ENCODE measurements at regions not wholly inside any gene's neighbourhood (a gene's known extent, or its start where the extent isn't known, plus 50 kb on each side); places are given as distances from the start of the nearest gene placed in this dataset.

DNA sequence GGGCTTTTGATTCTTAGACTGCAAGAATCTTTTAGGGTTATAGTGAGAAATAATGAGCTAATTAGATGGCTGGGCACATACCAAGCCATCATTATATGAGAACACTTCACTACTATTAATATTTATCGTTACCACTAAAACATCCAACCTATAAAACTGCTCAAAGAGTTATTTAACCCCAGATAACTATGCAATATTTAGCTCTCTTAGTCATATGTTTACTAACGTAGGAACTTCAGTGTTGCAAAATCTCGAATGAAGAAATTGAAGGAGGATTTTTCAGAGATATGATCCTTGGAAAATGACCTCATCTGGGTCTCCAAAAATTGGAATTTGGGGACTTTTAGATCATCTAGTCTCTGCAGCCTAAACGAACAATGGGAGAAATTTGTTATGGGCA is 265.0 kb upstream of the RPS6KA3 start:
- WGBS, 2 donors (ENCODE audit: low coverage in 1 of 2) = 42 to 48% methylated on average over 4 of the region's 4 CpGs
- no peaks in the 10 kb centered on the region for H3K9me3 ChIP-seq
- no peak for TF ChIP-seq EP300 (IDR thresholded peaks at IDR 0.05)
- TF ChIP-seq, protein P1, sequence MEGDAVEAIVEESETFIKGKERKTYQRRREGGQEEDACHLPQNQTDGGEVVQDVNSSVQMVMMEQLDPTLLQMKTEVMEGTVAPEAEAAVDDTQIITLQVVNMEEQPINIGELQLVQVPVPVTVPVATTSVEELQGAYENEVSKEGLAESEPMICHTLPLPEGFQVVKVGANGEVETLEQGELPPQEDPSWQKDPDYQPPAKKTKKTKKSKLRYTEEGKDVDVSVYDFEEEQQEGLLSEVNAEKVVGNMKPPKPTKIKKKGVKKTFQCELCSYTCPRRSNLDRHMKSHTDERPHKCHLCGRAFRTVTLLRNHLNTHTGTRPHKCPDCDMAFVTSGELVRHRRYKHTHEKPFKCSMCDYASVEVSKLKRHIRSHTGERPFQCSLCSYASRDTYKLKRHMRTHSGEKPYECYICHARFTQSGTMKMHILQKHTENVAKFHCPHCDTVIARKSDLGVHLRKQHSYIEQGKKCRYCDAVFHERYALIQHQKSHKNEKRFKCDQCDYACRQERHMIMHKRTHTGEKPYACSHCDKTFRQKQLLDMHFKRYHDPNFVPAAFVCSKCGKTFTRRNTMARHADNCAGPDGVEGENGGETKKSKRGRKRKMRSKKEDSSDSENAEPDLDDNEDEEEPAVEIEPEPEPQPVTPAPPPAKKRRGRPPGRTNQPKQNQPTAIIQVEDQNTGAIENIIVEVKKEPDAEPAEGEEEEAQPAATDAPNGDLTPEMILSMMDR (IDR thresholded peaks at IDR 0.05) = no peak
- no peak for TF ChIP-seq POLR2AphosphoS5 (IDR thresholded peaks at IDR 0.05)
- TF ChIP-seq POLR2A (IDR thresholded peaks at IDR 0.05) = no peak
- H3K4me3 ChIP-seq = no peak overlapping the region
- H3K27ac ChIP-seq = peak overlapping the region in 2 of 4 donors; percentile 5 to 49
- peaks cover 0 to 40% (median 4%) of the 10 kb centered on the region in 3 donors for H3K4me1 ChIP-seq
- no peaks in the 10 kb centered on the region for H3K27me3 ChIP-seq
- no peaks in the 10 kb centered on the region for H3K36me3 ChIP-seq
- no peak for ATAC-seq

DNA sequence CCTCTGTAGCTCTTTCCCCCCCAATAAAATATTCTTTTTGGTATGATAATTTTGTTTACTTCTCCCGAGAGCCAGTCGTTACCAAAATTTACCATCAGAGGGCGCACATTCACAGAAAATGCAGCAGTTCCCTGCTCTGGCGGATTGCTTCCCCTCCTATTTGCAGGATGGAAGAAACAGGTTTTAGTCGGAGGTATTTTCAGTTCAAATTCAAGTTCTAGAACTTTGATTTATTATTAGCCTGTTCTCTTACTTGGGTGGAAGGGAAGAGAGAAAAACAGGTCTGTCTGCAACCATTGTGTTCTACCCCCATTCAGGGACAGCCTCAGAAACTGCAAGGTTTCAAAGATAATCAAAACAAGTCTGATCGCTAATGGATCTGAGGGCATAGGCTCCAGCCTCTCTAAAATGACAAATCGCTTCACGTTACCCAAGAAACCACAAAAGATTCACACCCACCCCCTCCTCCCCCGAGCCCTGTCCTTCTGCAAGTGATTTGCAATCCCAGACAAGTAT is 263.8 kb upstream of the RPS6KA3 start:
- no peaks in the 10 kb centered on the region for H3K27me3 ChIP-seq
- H3K4me1 ChIP-seq = peaks cover 0 to 40% (median 4%) of the 10 kb centered on the region in 3 donors
- no peaks in the 10 kb centered on the region for H3K9me3 ChIP-seq
- TF ChIP-seq POLR2A (IDR thresholded peaks at IDR 0.05) = no peak
- TF ChIP-seq, protein P1 (IDR thresholded peaks at IDR 0.05) = peak; percentile 49 to 82 (median 62)
- H3K4me3 ChIP-seq = peak overlapping the region; percentile 24
- 0 to 14% methylated on average over 9 of the region's 9 CpGs for WGBS, 2 donors (ENCODE audit: low coverage in 1 of 2)
- no peaks in the 10 kb centered on the region for H3K36me3 ChIP-seq
- peak; percentile 66 for ATAC-seq
- H3K27ac ChIP-seq = peak overlapping the region in 2 of 4 donors; percentile 30 to 49

DNA sequence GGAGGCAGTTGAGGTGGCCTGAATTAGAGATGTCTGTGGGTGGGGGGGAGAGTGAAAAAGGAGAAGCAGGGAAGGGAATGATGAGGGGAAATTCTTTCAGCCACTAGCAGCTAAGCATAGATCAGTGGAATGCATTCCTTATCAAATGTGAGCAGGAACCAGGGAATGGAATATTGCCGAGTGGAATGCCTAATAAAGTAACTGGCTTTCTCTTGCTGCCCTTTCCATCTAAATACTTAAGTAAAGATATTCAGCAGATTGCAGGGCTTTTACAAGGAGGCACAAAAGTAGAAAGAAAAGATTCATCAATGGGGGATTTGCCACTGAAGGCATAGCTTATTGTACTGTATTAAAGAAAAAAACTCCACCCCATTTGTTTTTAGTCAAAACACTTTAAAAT is 263.0 kb upstream of the RPS6KA3 start:
- no peak overlapping the region for H3K4me3 ChIP-seq
- WGBS, 2 donors (ENCODE audit: low coverage in 1 of 2) = 22 to 23% methylated on average over 1 of the region's 1 CpG
- H3K27ac ChIP-seq = peak overlapping the region in 2 of 4 donors; percentile 15 to 49
- peaks cover 0 to 40% (median 4%) of the 10 kb centered on the region in 3 donors for H3K4me1 ChIP-seq
- ATAC-seq = no peak
- no peaks in the 10 kb centered on the region for H3K36me3 ChIP-seq
- H3K27me3 ChIP-seq = no peaks in the 10 kb centered on the region
- TF ChIP-seq POLR2A (IDR thresholded peaks at IDR 0.05) (no peak), EP300 (IDR thresholded peaks at IDR 0.05) (no peak), POLR2AphosphoS5 (IDR thresholded peaks at IDR 0.05) (no peak)
- TF ChIP-seq, protein P1 (IDR thresholded peaks at IDR 0.05) = no peak
- H3K9me3 ChIP-seq = no peaks in the 10 kb centered on the region

DNA sequence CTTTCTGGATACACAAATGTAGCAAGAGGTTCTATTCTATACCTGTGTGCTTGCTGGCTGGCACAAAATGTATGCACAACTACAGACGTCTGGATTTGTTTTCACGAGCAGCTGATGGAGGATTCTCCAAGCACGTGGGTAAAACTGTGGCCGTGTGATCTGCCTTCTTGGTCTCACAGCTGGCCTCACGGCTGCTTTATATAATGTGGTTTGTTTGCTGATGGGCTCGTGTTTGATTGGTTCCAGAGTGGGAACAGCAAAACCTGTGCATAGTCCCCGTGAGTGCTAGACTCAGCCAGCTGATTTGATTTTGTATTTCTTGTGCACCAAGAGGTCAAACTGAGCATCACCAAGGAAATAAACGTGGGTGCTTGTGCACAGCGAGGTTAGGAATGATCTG is 262.6 kb upstream of the RPS6KA3 start:
- Histone ChIP-seq H3K27me3 (no peaks in the 10 kb centered on the region), H3K36me3 (no peaks in the 10 kb centered on the region), H3K9me3 (no peaks in the 10 kb centered on the region), H3K4me1 (peaks cover 0 to 40% (median 4%) of the 10 kb centered on the region in 3 donors), H3K4me3 (no peak overlapping the region), H3K27ac (no peak overlapping the region)
- WGBS, 2 donors (ENCODE audit: low coverage in 1 of 2) = 16 to 20% methylated on average over 1 to 6 of the region's 9 CpGs
- TF ChIP-seq POLR2A (IDR thresholded peaks at IDR 0.05) (no peak), POLR2AphosphoS5 (IDR thresholded peaks at IDR 0.05) (no peak), EP300 (IDR thresholded peaks at IDR 0.05) (no peak)
- TF ChIP-seq, protein P1 (IDR thresholded peaks at IDR 0.05) = no peak
- no peak for ATAC-seq

DNA sequence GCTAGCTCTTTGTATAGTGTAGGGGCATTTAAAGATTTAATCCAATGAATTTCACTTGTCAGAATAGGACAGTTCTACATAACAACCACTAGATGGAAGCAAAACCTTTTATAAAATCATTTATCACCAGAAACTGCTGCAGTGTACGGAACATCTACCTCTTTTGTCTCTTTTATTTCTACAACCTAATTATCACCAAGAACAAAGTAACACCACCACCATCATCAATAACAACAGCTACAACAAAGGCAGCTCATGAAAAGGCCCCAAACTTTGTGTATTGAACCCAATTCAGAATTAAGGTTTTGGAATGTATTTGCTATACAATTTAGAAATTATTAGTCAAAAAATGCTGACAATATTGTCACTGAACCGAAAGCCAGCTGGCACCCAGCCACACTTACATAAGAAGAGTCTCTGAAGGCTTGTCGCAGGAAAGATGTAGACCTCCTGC is 260.9 kb upstream of the RPS6KA3 start:
- H3K36me3 ChIP-seq = no peaks in the 10 kb centered on the region
- no peak overlapping the region for H3K4me3 ChIP-seq
- H3K9me3 ChIP-seq = no peaks in the 10 kb centered on the region
- H3K4me1 ChIP-seq = peaks cover 0 to 39% (median 4%) of the 10 kb centered on the region in 3 donors
- ATAC-seq = peak; percentile 29
- H3K27me3 ChIP-seq = no peaks in the 10 kb centered on the region
- H3K27ac ChIP-seq = no peak overlapping the region
- WGBS, 2 donors (ENCODE audit: low coverage in 1 of 2) = 0 to 5% methylated on average over 3 of the region's 3 CpGs
- TF ChIP-seq, protein P1 (IDR thresholded peaks at IDR 0.05) = peak; percentile 42 to 71 (median 63)
- TF ChIP-seq POLR2A (IDR thresholded peaks at IDR 0.05) = no peak

Data from gastroesophageal sphincter (tissue), 4 donors.